Osteocyte (in vitro differentiated cells): ENCODE measurements at regions not wholly inside any gene's neighbourhood (a gene's known extent, or its start where the extent isn't known, plus 50 kb on each side); places are given as distances from the start of the nearest gene placed in this dataset.
"Not testable (repeated sequence)": the region's sequence is repeated elsewhere in the genome, so short reads cannot be mapped to it uniquely, and the experiment has no call there.

Source experiments
- DNase-seq: peaks from one replicate; pipeline ENCODE4 v3.0.0; 2021; ENCODE audit warnings: mixed read lengths; ENCODE audit not compliant: unreplicated experiment; ENCODE audit errors: extremely low spot score
- H3K27ac Mint-ChIP-seq: one replicate; pipeline ENCODE4 v1.8.0; 2021; ENCODE audit warnings: mild to moderate bottlenecking, mixed read lengths; ENCODE audit not compliant: unreplicated experiment
- H3K27me3 Mint-ChIP-seq: one replicate; pipeline ENCODE4 v1.8.0; 2021; ENCODE audit warnings: mixed read lengths; ENCODE audit not compliant: unreplicated experiment
- H3K36me3 Mint-ChIP-seq: one replicate; pipeline ENCODE4 v1.8.0; 2021; ENCODE audit warnings: mixed read lengths; ENCODE audit not compliant: unreplicated experiment
- H3K4me1 Mint-ChIP-seq: one replicate; pipeline ENCODE4 v1.8.0; 2021; ENCODE audit warnings: mixed read lengths; ENCODE audit not compliant: unreplicated experiment
- H3K4me3 Mint-ChIP-seq: one replicate; pipeline ENCODE4 v1.8.0; 2021; ENCODE audit warnings: mild to moderate bottlenecking, moderate library complexity, mixed read lengths; ENCODE audit not compliant: unreplicated experiment
- H3K9me3 Mint-ChIP-seq: one replicate; pipeline ENCODE4 v1.8.0; 2021; ENCODE audit warnings: mixed read lengths; ENCODE audit not compliant: unreplicated experiment
- CTCF ChIP-seq: fragments of 200-600 bp; sonication (generic); IDR thresholded peaks from 2 replicates; pipeline ENCODE4 v1.5.0; 2021; ENCODE audit warnings: antibody characterized with exemption, mild to moderate bottlenecking, moderate library complexity

GRCh38 chr10:55180357-55180756, 379.3 kb upstream of the PCDH15 start:
- peaks cover 4% of the 10 kb centered on the region for H3K9me3 Mint-ChIP-seq

GRCh38 chr10:55174419-55174818, 373.4 kb upstream of the PCDH15 start:
- Mint-ChIP-seq H3K9me3 (peaks cover 2% of the 10 kb centered on the region), H3K27me3 (no peaks in the 10 kb centered on the region), H3K4me1 (peaks cover 10% of the 10 kb centered on the region), H3K4me3 (no peak overlapping the region), H3K27ac (no peak overlapping the region), H3K36me3 (no peaks in the 10 kb centered on the region)
- TF ChIP-seq CTCF: peak; percentile 20
- DNase-seq: no peak

More at GRCh38 chr10:55180357-55180756, 379.3 kb upstream of the PCDH15 start:
- Mint-ChIP-seq H3K4me1 (no peaks in the 10 kb centered on the region), H3K36me3 (no peaks in the 10 kb centered on the region), H3K27me3 (peaks cover 2% of the 10 kb centered on the region), H3K4me3 (no peak overlapping the region), H3K27ac (no peak overlapping the region)
- TF ChIP-seq CTCF: no peak
- no peak for DNase-seq

GRCh38 chr10:55169493-55169892, 368.5 kb upstream of the PCDH15 start:
- Mint-ChIP-seq H3K36me3 (no peaks in the 10 kb centered on the region), H3K4me3 (no peak overlapping the region), H3K4me1 (peaks cover 12% of the 10 kb centered on the region), H3K27ac (no peak overlapping the region), H3K27me3 (no peaks in the 10 kb centered on the region), H3K9me3 (no peaks in the 10 kb centered on the region)
- TF ChIP-seq CTCF: no peak
- no peak for DNase-seq

GRCh38 chr10:55168343-55168742, 367.3 kb upstream of the PCDH15 start:
- no peak for DNase-seq
- Mint-ChIP-seq H3K36me3 (no peaks in the 10 kb centered on the region), H3K27me3 (no peaks in the 10 kb centered on the region), H3K4me1 (peaks cover 13% of the 10 kb centered on the region), H3K4me3 (no peak overlapping the region), H3K9me3 (peaks cover 1% of the 10 kb centered on the region), H3K27ac (no peak overlapping the region)
- TF ChIP-seq CTCF: no peak

- Mint-ChIP-seq H3K4me3 (no peak overlapping the region), H3K9me3 (peaks cover 5% of the 10 kb centered on the region), H3K4me1 (peaks cover 38% of the 10 kb centered on the region), H3K27ac (no peak overlapping the region), H3K27me3 (no peaks in the 10 kb centered on the region), H3K36me3 (no peaks in the 10 kb centered on the region)
- TF ChIP-seq CTCF: no peak
- no peak for DNase-seq
These were observed 362.5 kb upstream of the PCDH15 start for GRCh38 chr10:55163388-55163979.

- H3K9me3 Mint-ChIP-seq, H3K27me3 Mint-ChIP-seq, DNase-seq, H3K4me3 Mint-ChIP-seq, H3K36me3 Mint-ChIP-seq: not testable (repeated sequence)
- Mint-ChIP-seq H3K27ac (peak overlapping the region; percentile 55), H3K4me1 (peaks cover 41% of the 10 kb centered on the region)
These were observed 361.3 kb upstream of the PCDH15 start for GRCh38 chr10:55162321-55162720.
